B cell (primary cell): ENCODE measurements at regions not wholly inside any gene's neighbourhood (a gene's known extent, or its start where the extent isn't known, plus 50 kb on each side); places are given as distances from the start of the nearest gene placed in this dataset.

Experiments used
- ATAC-seq: fragments of 200-7000 bp; cut with Tn5 transposase; one replicate; pipeline ENCODE4 v1.10.0; 2021; ENCODE audit warnings: low read depth, mild to moderate bottlenecking, moderate number of reproducible peaks, moderate library complexity
- CTCF ChIA-PET: fragments of 350-600 bp; sonication (Branson Sonifier 250); formaldehyde crosslinking; loops from one replicate; lab custom pipeline; 2021; ENCODE audit warnings: antibody characterized with exemption, inconsistent platforms; lab: Charles Lee
- POLR2A ChIA-PET: fragments of 350-600 bp; sonication (Branson Sonifier 250); formaldehyde crosslinking; loops from one replicate; lab custom pipeline; 2021; ENCODE audit warnings: antibody characterized with exemption; lab: Charles Lee
- DNase-seq: peaks from one replicate; pipeline ENCODE4 v3.0.0; 2013
- H2AFZ ChIP-seq: 2 replicates; pipeline ENCODE4 v1.6.1; 2012; ENCODE audit warnings: mild to moderate bottlenecking, low read depth, low read length; ENCODE audit not compliant: insufficient read depth, poor library complexity, severe bottlenecking
- H3K27ac ChIP-seq, 2 donors: 1 replicate in 1 of 2; 2 replicates in 1 of 2; pipeline ENCODE4 v1.5.1; 2012 to 2013; ENCODE audit warnings: low read length in 2 of 2, mild to moderate bottlenecking in 2 of 2, moderate library complexity in 1 of 2
- H3K27me3 ChIP-seq, 4 experiments: fragments of 200-600 bp in 1 of 4; sonication (generic) in 1 of 4; replicated peaks in 1 of 4; 1 replicate in 2 of 4; 2 replicates in 2 of 4; pipeline versions ENCODE4 v1.6.1 to v1.7.0; 2013 to 2016; ENCODE audit warnings: low read length in 3 of 4, mild to moderate bottlenecking in 2 of 4, mixed read lengths in 1 of 4, moderate library complexity in 1 of 4; ENCODE audit not compliant: insufficient read depth in 4 of 4, control insufficient read depth in 3 of 4; ENCODE audit errors: control extremely low read depth in 1 of 4
- H3K36me3 ChIP-seq, 2 experiments: replicated peaks in 1 of 2; 1 replicate in 1 of 2; 2 replicates in 1 of 2; pipeline versions ENCODE4 v1.6.1 to v1.7.1; 2013; ENCODE audit warnings: low read length in 1 of 2; ENCODE audit not compliant: insufficient read depth in 2 of 2, control insufficient read depth in 1 of 2; ENCODE audit errors: control extremely low read depth in 1 of 2, extremely low read depth in 1 of 2
- H3K4me1 ChIP-seq, 2 donors: fragments of 200-600 bp in 1 of 2; sonication (generic) in 1 of 2; 1 replicate in 1 of 2; 2 replicates in 1 of 2; pipeline versions ENCODE4 v1.5.1 to v1.6.1; 2013 to 2017; ENCODE audit warnings: low read length in 2 of 2; ENCODE audit not compliant: control insufficient read depth in 2 of 2, insufficient read depth in 2 of 2
- H3K4me2 ChIP-seq: replicated peaks from 2 replicates; pipeline ENCODE3; 2012; ENCODE audit warnings: mild to moderate bottlenecking, low read depth, low read length; ENCODE audit not compliant: poor library complexity, severe bottlenecking
- H3K4me3 ChIP-seq, 5 experiments: fragments of 200-600 bp in 1 of 5; sonication (generic) in 1 of 5; 1 replicate in 3 of 5; 2 replicates in 2 of 5; pipeline versions ENCODE4 v1.5.1 to v1.7.0; 2011 to 2016; ENCODE audit warnings: low read length in 4 of 5, mild to moderate bottlenecking in 4 of 5, low read depth in 2 of 5, control low read depth in 1 of 5, moderate library complexity in 1 of 5; ENCODE audit not compliant: insufficient read depth in 1 of 5; ENCODE audit errors: control extremely low read depth in 1 of 5, extremely low read depth in 1 of 5
- H3K79me2 ChIP-seq: fragments of 200-600 bp; sonication (generic); one replicate; pipeline ENCODE4 v1.6.0; 2016; ENCODE audit warnings: low read length; ENCODE audit not compliant: control insufficient read depth, insufficient read depth
- H3K9ac ChIP-seq: fragments of 200-600 bp; sonication (generic); 2 replicates; pipeline ENCODE4 v1.6.1; 2017; ENCODE audit warnings: mild to moderate bottlenecking, low read length, moderate library complexity
- H3K9me3 ChIP-seq, 3 donors: one replicate each; pipeline versions ENCODE4 v1.6.1 to v1.7.1; 2013; ENCODE audit warnings: low read length in 2 of 3; ENCODE audit not compliant: control insufficient read depth in 2 of 3, insufficient read depth in 1 of 3; ENCODE audit errors: control extremely low read depth in 1 of 3
- H4K20me1 ChIP-seq: 2 replicates; pipeline ENCODE4 v1.6.0; 2012; ENCODE audit warnings: mild to moderate bottlenecking, low read length; ENCODE audit not compliant: insufficient read depth, control insufficient read depth, poor library complexity, severe bottlenecking
- H3K27ac Mint-ChIP-seq: one replicate; pipeline ENCODE4 v1.8.0; 2021; ENCODE audit warnings: mixed read lengths
- H3K27me3 Mint-ChIP-seq: one replicate; pipeline ENCODE4 v1.8.0; 2021; ENCODE audit warnings: mixed read lengths
- H3K4me1 Mint-ChIP-seq: one replicate; pipeline ENCODE4 v1.8.0; 2021; ENCODE audit warnings: mixed read lengths
- H3K4me3 Mint-ChIP-seq: one replicate; pipeline ENCODE4 v1.8.0; 2021; ENCODE audit warnings: mixed read lengths
- H3K9me3 Mint-ChIP-seq: one replicate; pipeline ENCODE4 v1.8.0; 2022; ENCODE audit warnings: mixed read lengths; ENCODE audit not compliant: insufficient read depth
- CTCF ChIP-seq: fragments of 200-600 bp; IDR thresholded peaks from one replicate; pipeline ENCODE4 v1.8.0; 2022; ENCODE audit warnings: antibody characterized with exemption, mild to moderate bottlenecking
- EZH2 ChIP-seq: IDR thresholded peaks from 2 replicates; pipeline ENCODE4 v1.6.1; 2012; ENCODE audit warnings: borderline replicate concordance, low read depth, mild to moderate bottlenecking, moderate library complexity, low read length; ENCODE audit not compliant: insufficient read depth, poor library complexity, severe bottlenecking
- WGBS: methylation state at CpG from one replicate; pipeline ENCODE4 v1.1.5; 2013; ENCODE audit warnings: missing lambda C conversion rate; ENCODE audit not compliant: insufficient coverage; 5-methylcytosine and 5-hydroxymethylcytosine counted together
- intact Hi-C: fragments of 100-400 bp; cut with micrococcal nuclease; formaldehyde crosslinking; loops from one replicate; pipeline ENCODE4 v1.10.0; 2022

- Histone ChIP-seq H3K79me2 (no peaks in the 10 kb centered on the region), H3K4me2 (no peak overlapping the region), H3K27ac (no peak overlapping the region), H3K4me3 (no peak overlapping the region), H3K4me1 (peaks cover 20 to 21% of the 10 kb centered on the region in 2 donors), H3K27me3 (peaks cover 1 to 46% (median 33%) of the 10 kb centered on the region in 4 experiments), H2AFZ (no peak overlapping the region), H3K36me3 (no peaks in the 10 kb centered on the region), H3K9me3 (peaks cover 0 to 5% (median 1%) of the 10 kb centered on the region in 3 donors), H3K9ac (no peak overlapping the region), H4K20me1 (no peaks in the 10 kb centered on the region)
- peaks cover 19% of the 10 kb centered on the region for H3K4me1 Mint-ChIP-seq
- H3K4me3 Mint-ChIP-seq = no peak overlapping the region
- POLR2A ChIA-PET = no interaction called here
- CTCF ChIA-PET = no interaction called here
- H3K27ac Mint-ChIP-seq = no peak overlapping the region
- intact Hi-C loops = no loop called here
- TF ChIP-seq CTCF = no peak
- no peak for TF ChIP-seq EZH2
- ATAC-seq (no peak), DNase-seq (no peak)
- peaks cover under 1% of the 10 kb centered on the region for H3K9me3 Mint-ChIP-seq
- peaks cover 56% of the 10 kb centered on the region for H3K27me3 Mint-ChIP-seq
- no CpG with 5 or more reads among the region's 7 CpGs for WGBS
Measured at GRCh38 chr1:218163371-218163770, 121.7 kb upstream of the RRP15 start.

GRCh38 chr1:218164111-218164929 is 120.8 kb upstream of the RRP15 start:
- TF ChIP-seq CTCF (no peak), EZH2 (peak; percentile 80)

More at GRCh38 chr1:218164111-218164929, 120.8 kb upstream of the RRP15 start:
- Mint-ChIP-seq H3K27me3 (peaks cover 57% of the 10 kb centered on the region), H3K9me3 (no peaks in the 10 kb centered on the region), H3K4me3 (peak overlapping the region; percentile 85), H3K27ac (no peak overlapping the region), H3K4me1 (peaks cover 19% of the 10 kb centered on the region)
- Histone ChIP-seq H3K79me2 (no peaks in the 10 kb centered on the region), H4K20me1 (no peaks in the 10 kb centered on the region), H3K4me2 (peak overlapping the region; percentile 87), H3K36me3 (no peaks in the 10 kb centered on the region), H3K9me3 (peaks cover 0 to 5% (median 1%) of the 10 kb centered on the region in 3 donors), H3K27ac (no peak overlapping the region), H3K9ac (peak overlapping the region; percentile 62), H3K4me3 (peak overlapping the region; percentile 11 to 66 (median 42)), H3K27me3 (peaks cover 1 to 49% (median 33%) of the 10 kb centered on the region in 4 experiments), H2AFZ (peak overlapping the region; percentile 71), H3K4me1 (peaks cover 20 to 21% of the 10 kb centered on the region in 2 donors)
- intact Hi-C loops = no loop called here
- peak; percentile 39 for ATAC-seq
- POLR2A ChIA-PET = no interaction called here
- CTCF ChIA-PET = no interaction called here
- DNase-seq = peak; percentile 42
- 2% methylated on average over 68 of the region's 68 CpGs for WGBS
